ENCODE measurements at regions not wholly inside any gene's neighbourhood (a gene's known extent, or its start where the extent isn't known, plus 50 kb on each side); places are given as distances from the start of the nearest gene placed in this dataset.

DNA sequence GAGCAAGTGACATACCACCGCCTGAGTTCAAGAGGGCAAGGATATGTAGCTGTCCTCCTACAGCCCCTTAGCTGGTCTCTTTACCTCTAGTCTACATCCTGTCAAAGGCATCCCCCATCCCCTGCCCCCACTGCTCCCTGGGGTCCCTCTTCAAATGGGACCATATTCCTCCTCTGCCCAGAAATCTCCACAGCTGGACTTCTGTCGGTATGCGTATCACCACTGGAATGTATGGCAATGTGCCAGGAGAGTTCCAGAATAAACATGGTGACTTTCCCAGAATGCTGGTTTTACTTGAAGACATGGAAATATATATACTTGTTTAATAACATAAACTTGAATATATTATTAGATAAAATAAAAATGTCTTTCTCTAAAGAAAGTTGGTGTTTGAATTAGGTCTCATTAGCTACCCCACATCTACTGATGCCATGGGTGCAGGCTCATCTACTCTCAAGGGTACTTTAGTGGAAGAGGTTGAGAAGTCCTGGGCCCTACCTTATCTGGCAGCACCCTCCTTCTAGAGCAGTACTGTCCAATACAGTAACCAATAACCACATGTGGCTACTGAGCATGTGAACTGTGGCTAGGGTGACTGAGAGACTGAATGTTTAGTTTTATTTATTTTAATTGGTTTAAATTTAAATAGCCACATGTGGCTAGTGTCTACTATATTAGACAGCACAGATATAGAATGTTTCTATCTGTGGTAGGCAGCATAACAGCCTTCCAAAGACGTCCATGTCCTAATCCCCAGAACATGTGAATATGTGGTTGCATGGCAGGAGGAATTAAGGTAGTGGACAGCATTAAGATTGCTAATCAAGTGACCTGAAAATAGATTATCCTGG lies 181.7 kb upstream of the SLC30A5 start:
- Histone ChIP-seq H3K27me3 (ENCODE audit: insufficient read depth) (no peaks in the 10 kb centered on the region), H3K9ac (no peak overlapping the region), H3K9me2 (no peaks in the 10 kb centered on the region), H3K27ac (ENCODE audit: low read depth in 2 of 2, low read length in 1 of 2) (no peak overlapping the region), H3K36me3 (replicated peaks in 1 of 2; ENCODE audit: control insufficient read depth in 1 of 2, insufficient read depth in 2 of 2, low read length in 1 of 2) (no peaks in the 10 kb centered on the region), H3K4me1 (ENCODE audit: control insufficient read depth in 1 of 2, insufficient read depth in 2 of 2, low read depth in 1 of 2, low read length in 1 of 2) (no peaks in the 10 kb centered on the region), H3K9me3 (no peaks in the 10 kb centered on the region), H2AFZ (ENCODE audit: low read depth) (no peak overlapping the region), H3F3A (replicated peaks; ENCODE audit: insufficient read depth) (no peaks in the 10 kb centered on the region), H3K4me3 (ENCODE audit: low read depth in 2 of 2, low read length in 1 of 2) (no peak overlapping the region), H4K20me1 (ENCODE audit: insufficient read depth) (no peaks in the 10 kb centered on the region), H3K4me2 (no peak overlapping the region), H3K79me2 (ENCODE audit: insufficient read depth) (no peaks in the 10 kb centered on the region)
- ChIA-PET POLR2A (interaction anchor here (0.6 kb wide), 1 partner anchor 82 kb away, joined by 3 read pairs; no protein-coding TSS in a partner anchor), CTCF (no interaction called here)
- no peak for DNase-seq
- WGBS (ENCODE audit: low lambda C conversion rate), result 70% methylated on average over 4 of the region's 4 CpGs
- no peak for TF ChIP-seq MEF2A (IDR thresholded peaks at IDR 0.05; ENCODE audit: borderline replicate concordance, low read depth)
- no peak for TF ChIP-seq TEAD4 (IDR thresholded peaks at IDR 0.05; ENCODE audit: borderline replicate concordance, insufficient read depth)
- TF ChIP-seq, protein P1, sequence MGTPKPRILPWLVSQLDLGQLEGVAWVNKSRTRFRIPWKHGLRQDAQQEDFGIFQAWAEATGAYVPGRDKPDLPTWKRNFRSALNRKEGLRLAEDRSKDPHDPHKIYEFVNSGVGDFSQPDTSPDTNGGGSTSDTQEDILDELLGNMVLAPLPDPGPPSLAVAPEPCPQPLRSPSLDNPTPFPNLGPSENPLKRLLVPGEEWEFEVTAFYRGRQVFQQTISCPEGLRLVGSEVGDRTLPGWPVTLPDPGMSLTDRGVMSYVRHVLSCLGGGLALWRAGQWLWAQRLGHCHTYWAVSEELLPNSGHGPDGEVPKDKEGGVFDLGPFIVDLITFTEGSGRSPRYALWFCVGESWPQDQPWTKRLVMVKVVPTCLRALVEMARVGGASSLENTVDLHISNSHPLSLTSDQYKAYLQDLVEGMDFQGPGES (IDR thresholded peaks at IDR 0.05; ENCODE audit: low read depth, low read length), result no peak
- TF ChIP-seq, protein P2, sequence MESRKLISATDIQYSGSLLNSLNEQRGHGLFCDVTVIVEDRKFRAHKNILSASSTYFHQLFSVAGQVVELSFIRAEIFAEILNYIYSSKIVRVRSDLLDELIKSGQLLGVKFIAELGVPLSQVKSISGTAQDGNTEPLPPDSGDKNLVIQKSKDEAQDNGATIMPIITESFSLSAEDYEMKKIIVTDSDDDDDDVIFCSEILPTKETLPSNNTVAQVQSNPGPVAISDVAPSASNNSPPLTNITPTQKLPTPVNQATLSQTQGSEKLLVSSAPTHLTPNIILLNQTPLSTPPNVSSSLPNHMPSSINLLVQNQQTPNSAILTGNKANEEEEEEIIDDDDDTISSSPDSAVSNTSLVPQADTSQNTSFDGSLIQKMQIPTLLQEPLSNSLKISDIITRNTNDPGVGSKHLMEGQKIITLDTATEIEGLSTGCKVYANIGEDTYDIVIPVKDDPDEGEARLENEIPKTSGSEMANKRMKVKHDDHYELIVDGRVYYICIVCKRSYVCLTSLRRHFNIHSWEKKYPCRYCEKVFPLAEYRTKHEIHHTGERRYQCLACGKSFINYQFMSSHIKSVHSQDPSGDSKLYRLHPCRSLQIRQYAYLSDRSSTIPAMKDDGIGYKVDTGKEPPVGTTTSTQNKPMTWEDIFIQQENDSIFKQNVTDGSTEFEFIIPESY (IDR thresholded peaks at IDR 0.05; ENCODE audit: borderline replicate concordance, low read depth), result no peak
- TF ChIP-seq, protein P3, sequence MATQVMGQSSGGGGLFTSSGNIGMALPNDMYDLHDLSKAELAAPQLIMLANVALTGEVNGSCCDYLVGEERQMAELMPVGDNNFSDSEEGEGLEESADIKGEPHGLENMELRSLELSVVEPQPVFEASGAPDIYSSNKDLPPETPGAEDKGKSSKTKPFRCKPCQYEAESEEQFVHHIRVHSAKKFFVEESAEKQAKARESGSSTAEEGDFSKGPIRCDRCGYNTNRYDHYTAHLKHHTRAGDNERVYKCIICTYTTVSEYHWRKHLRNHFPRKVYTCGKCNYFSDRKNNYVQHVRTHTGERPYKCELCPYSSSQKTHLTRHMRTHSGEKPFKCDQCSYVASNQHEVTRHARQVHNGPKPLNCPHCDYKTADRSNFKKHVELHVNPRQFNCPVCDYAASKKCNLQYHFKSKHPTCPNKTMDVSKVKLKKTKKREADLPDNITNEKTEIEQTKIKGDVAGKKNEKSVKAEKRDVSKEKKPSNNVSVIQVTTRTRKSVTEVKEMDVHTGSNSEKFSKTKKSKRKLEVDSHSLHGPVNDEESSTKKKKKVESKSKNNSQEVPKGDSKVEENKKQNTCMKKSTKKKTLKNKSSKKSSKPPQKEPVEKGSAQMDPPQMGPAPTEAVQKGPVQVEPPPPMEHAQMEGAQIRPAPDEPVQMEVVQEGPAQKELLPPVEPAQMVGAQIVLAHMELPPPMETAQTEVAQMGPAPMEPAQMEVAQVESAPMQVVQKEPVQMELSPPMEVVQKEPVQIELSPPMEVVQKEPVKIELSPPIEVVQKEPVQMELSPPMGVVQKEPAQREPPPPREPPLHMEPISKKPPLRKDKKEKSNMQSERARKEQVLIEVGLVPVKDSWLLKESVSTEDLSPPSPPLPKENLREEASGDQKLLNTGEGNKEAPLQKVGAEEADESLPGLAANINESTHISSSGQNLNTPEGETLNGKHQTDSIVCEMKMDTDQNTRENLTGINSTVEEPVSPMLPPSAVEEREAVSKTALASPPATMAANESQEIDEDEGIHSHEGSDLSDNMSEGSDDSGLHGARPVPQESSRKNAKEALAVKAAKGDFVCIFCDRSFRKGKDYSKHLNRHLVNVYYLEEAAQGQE (IDR thresholded peaks at IDR 0.05; ENCODE audit: low read depth, low read length), result no peak
- no peak for TF ChIP-seq CTCF (IDR thresholded peaks at IDR 0.05)
- TF ChIP-seq, protein P4, sequence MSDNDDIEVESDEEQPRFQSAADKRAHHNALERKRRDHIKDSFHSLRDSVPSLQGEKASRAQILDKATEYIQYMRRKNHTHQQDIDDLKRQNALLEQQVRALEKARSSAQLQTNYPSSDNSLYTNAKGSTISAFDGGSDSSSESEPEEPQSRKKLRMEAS (IDR thresholded peaks at IDR 0.05; ENCODE audit: low read depth), result no peak
- TF ChIP-seq RAD21 (IDR thresholded peaks at IDR 0.05; ENCODE audit: low read length), result no peak
- TF ChIP-seq TAF1 (IDR thresholded peaks at IDR 0.05; ENCODE audit: borderline replicate concordance, low read depth, low read length), result no peak
- no peak for TF ChIP-seq GABPA (IDR thresholded peaks at IDR 0.05; ENCODE audit: low read depth)
- TF ChIP-seq FOXJ3 (CRISPR knock-in tag; IDR thresholded peaks at IDR 0.05), result no peak
- TF ChIP-seq POLR2AphosphoS5 (IDR thresholded peaks at IDR 0.05; ENCODE audit: low read depth, low read length), result no peak
- no peak for TF ChIP-seq FOXM1 (IDR thresholded peaks at IDR 0.05; ENCODE audit: low read depth)
